NCI-H2227 (cell line): ENCODE measurements at regions not wholly inside any gene's neighbourhood (a gene's known extent, or its start where the extent isn't known, plus 50 kb on each side); places are given as distances from the start of the nearest gene placed in this dataset.

ENCODE experiments used
- DNase-seq: peaks from one replicate; lab custom pipeline; 2025; ENCODE audit not compliant: unreplicated experiment; lab: John Stamatoyannopoulos, UW

GRCh38 chr1:219993554-219994433 lies 52.5 kb downstream of the EPRS1 start:
- no peak for DNase-seq

GRCh38 chr1:219991919-219992318 lies 54.4 kb downstream of the EPRS1 start:
- DNase-seq: no peak

- no peak for DNase-seq
These were observed 54.8 kb downstream of the EPRS1 start for GRCh38 chr1:219991511-219991810.

GRCh38 chr1:219990782-219991510 lies 55.4 kb downstream of the EPRS1 start:
- DNase-seq: peak; percentile 70

- DNase-seq: no peak
These were observed 56.5 kb downstream of the EPRS1 start for GRCh38 chr1:219989766-219990165.

GRCh38 chr1:219988818-219989217 lies 57.5 kb downstream of the EPRS1 start:
- DNase-seq: no peak

- DNase-seq: no peak
These were observed 57.9 kb downstream of the EPRS1 start for GRCh38 chr1:219988387-219988786.

GRCh38 chr1:219987325-219987724 lies 59.0 kb upstream of the SLC30A10 start:
- no peak for DNase-seq

- DNase-seq: no peak
These were observed 56.8 kb upstream of the SLC30A10 start for GRCh38 chr1:219985169-219985568.
